Gastrocnemius medialis (tissue), 4 donors: ENCODE measurements at regions not wholly inside any gene's neighbourhood (a gene's known extent, or its start where the extent isn't known, plus 50 kb on each side); places are given as distances from the start of the nearest gene placed in this dataset.

ENCODE experiments used
- ATAC-seq, 2 donors: fragments of 150-250 bp; one replicate each; pipeline ENCODE4 v1.9.1; 2016
- DNase-seq, 2 donors: peaks; one replicate each; pipeline ENCODE4 v3.0.0-alpha.2; 2019
- H3K27ac ChIP-seq, 4 donors: fragments of 200-600 bp; sonication (generic); 1 replicate in 1 of 4; 2 replicates in 3 of 4; pipeline ENCODE4 v1.5.1; 2016 to 2018; ENCODE audit warnings: mild to moderate bottlenecking in 2 of 4, moderate library complexity in 1 of 4
- H3K27me3 ChIP-seq, 3 donors: fragments of 200-600 bp; sonication (generic) in 2 of 3; 1 replicate in 1 of 3; 2 replicates in 2 of 3; pipeline versions ENCODE4 v1.5.1 to v1.6.0; 2016 to 2019; ENCODE audit warnings: mild to moderate bottlenecking in 1 of 3, moderate library complexity in 1 of 3
- H3K36me3 ChIP-seq, 2 donors: fragments of 200-600 bp; sonication (generic) in 1 of 2; one replicate each; pipeline ENCODE4 v1.5.1; 2017 to 2018
- H3K4me1 ChIP-seq, 2 donors: fragments of 200-600 bp; sonication (generic) in 1 of 2; one replicate each; pipeline ENCODE4 v1.5.1; 2016 to 2017; ENCODE audit warnings: mild to moderate bottlenecking in 2 of 2
- H3K4me3 ChIP-seq, 4 donors: fragments of 200-600 bp; sonication (generic) in 3 of 4; 1 replicate in 1 of 4; 2 replicates in 3 of 4; pipeline ENCODE4 v1.5.1; 2016 to 2019; ENCODE audit warnings: mild to moderate bottlenecking in 2 of 4
- H3K9me3 ChIP-seq, 3 donors: fragments of 200-600 bp; sonication (generic) in 2 of 3; 1 replicate in 1 of 3; 2 replicates in 2 of 3; pipeline ENCODE4 v1.5.1; 2016 to 2019
- POLR2A ChIP-seq, 2 donors: fragments of 450-650 bp; IDR thresholded peaks; one replicate each; pipeline ENCODE4 v1.6.1; 2017; ENCODE audit warnings: antibody characterized with exemption in 2 of 2, mild to moderate bottlenecking in 2 of 2, moderate library complexity in 2 of 2
- in situ Hi-C, 4 donors: fragments of 200-750 bp; cut with MboI; loops; one replicate each; pipeline versions ENCODE4 v1.15.0 to v1.8.0; 2017; ENCODE audit warnings: low sequenced_read_pairs in 4 of 4
- intact Hi-C: fragments of 100-400 bp; cut with DNase I; formaldehyde crosslinking; loops from one replicate; pipeline ENCODE4 v1.15.1; 2023; ENCODE audit warnings: low total_unique reads
- TF ChIP-seq, protein P1 (sequence below), 5 experiments: fragments of 450-650 bp in 3 of 5; fragments of 200-600 bp in 2 of 5; sonication (generic) in 2 of 5; IDR thresholded peaks in 4 of 5; conservative IDR thresholded peaks in 1 of 5; 1 replicate in 4 of 5; 2 replicates in 1 of 5; pipeline ENCODE4 v1.5.1; 2016 to 2019; ENCODE audit warnings: antibody characterized with exemption in 5 of 5, mild to moderate bottlenecking in 3 of 5, moderate library complexity in 3 of 5

DNA sequence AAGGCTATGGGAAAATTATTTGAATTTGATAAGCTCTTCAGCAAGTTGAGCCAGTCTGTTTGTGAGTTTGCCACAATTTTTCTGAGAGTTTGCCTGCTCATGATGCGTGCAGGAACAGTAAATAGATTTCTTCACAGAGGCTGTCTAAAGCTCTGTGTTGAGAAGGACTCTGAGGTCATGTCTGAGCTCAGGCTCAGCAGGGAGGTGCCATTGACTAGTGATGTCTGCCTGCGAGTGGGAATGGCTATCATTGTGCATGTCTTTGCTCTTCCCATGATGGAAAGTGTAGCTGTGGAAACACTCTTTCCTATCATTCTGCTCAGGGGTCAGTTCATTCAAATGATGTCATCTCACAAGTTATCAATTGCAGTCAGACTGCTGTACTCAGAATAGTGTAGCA, 142.8 kb downstream of the RASEF start:
- no peaks in the 10 kb centered on the region for H3K4me1 ChIP-seq
- intact Hi-C loops = no loop called here
- in situ Hi-C loops = no loop called here
- DNase-seq = no peak
- no peak for TF ChIP-seq POLR2A (IDR thresholded peaks at IDR 0.05)
- TF ChIP-seq, protein P1, sequence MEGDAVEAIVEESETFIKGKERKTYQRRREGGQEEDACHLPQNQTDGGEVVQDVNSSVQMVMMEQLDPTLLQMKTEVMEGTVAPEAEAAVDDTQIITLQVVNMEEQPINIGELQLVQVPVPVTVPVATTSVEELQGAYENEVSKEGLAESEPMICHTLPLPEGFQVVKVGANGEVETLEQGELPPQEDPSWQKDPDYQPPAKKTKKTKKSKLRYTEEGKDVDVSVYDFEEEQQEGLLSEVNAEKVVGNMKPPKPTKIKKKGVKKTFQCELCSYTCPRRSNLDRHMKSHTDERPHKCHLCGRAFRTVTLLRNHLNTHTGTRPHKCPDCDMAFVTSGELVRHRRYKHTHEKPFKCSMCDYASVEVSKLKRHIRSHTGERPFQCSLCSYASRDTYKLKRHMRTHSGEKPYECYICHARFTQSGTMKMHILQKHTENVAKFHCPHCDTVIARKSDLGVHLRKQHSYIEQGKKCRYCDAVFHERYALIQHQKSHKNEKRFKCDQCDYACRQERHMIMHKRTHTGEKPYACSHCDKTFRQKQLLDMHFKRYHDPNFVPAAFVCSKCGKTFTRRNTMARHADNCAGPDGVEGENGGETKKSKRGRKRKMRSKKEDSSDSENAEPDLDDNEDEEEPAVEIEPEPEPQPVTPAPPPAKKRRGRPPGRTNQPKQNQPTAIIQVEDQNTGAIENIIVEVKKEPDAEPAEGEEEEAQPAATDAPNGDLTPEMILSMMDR (IDR thresholded peaks at IDR 0.05 in 4 of 5, conservative IDR thresholded peaks at IDR 0.05 in 1 of 5) = no peak
- no peaks in the 10 kb centered on the region for H3K27me3 ChIP-seq
- no peak overlapping the region for H3K27ac ChIP-seq
- H3K36me3 ChIP-seq = no peaks in the 10 kb centered on the region
- H3K4me3 ChIP-seq = no peak overlapping the region
- no peak for ATAC-seq
- no peaks in the 10 kb centered on the region for H3K9me3 ChIP-seq

DNA sequence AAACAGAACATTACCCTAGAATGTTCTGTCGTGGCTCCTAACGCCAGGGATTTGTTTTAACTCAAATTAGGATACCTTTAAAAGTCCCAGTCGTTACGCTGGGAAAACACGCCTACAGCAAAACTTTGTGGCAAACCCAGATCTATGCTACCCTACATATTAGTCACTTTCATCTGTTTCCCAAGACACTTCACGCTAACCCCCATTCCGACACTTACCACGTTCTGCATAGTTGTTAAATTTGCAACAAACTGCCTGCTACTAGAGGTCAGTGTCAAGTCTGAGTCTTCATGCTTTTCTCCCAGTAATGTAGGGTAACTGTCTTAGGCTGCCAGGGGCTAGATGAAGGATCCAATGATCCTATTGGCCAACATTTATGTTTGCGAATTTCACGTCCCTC, 140.3 kb downstream of the RASEF start:
- TF ChIP-seq, protein P1 (IDR thresholded peaks at IDR 0.05 in 4 of 5, conservative IDR thresholded peaks at IDR 0.05 in 1 of 5) = no peak
- no peak for TF ChIP-seq POLR2A (IDR thresholded peaks at IDR 0.05)
- DNase-seq = no peak
- Histone ChIP-seq H3K4me3 (no peak overlapping the region), H3K27ac (no peak overlapping the region), H3K9me3 (no peaks in the 10 kb centered on the region), H3K27me3 (no peaks in the 10 kb centered on the region), H3K36me3 (no peaks in the 10 kb centered on the region), H3K4me1 (no peaks in the 10 kb centered on the region)
- intact Hi-C loops (no loop called here), in situ Hi-C loops (no loop called here)
- no peak for ATAC-seq

DNA sequence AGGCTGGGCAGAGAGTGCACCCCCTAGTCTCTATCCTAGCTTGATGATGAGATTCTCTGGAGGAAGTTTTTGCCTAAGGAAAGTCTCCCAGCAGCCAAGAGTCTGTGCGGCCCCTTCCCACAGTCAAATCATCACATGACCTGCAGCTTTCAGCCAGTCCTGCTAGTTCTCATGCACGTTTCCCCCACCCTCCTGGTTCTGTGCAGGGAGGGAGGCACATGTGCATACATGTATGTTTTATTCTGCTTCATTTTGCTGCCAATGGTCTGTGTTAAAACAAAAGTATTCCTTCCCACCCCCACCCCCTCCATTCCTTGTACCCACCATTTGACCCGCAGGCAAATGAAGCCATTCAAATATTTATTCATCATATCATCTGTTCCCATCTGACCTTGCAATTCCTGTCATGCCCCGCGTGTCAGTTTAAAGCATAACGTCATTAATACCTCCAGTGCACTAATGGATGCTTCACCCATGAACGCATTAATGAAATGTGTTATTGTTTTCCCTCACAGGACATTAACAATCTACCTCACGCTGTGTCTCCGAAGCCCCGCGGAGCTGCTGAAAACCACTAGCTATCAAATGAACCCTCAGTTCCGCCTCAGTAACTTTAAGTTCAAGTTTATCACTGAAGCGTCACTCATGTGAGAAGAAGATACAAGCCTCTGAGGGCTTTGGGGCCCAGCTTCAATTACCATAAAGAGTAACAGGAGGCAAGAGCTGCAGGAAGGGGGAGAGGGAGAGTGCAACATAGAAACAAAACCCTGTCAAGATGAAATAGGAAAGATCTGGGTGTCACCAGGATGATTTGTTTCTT, 139.6 kb downstream of the RASEF start:
- Histone ChIP-seq H3K27me3 (no peaks in the 10 kb centered on the region), H3K9me3 (no peaks in the 10 kb centered on the region), H3K4me1 (no peaks in the 10 kb centered on the region), H3K4me3 (no peak overlapping the region), H3K27ac (no peak overlapping the region), H3K36me3 (no peaks in the 10 kb centered on the region)
- intact Hi-C loops (no loop called here), in situ Hi-C loops (no loop called here)
- ATAC-seq (no peak), DNase-seq (no peak)
- TF ChIP-seq, protein P1 (IDR thresholded peaks at IDR 0.05 in 4 of 5, conservative IDR thresholded peaks at IDR 0.05 in 1 of 5) = no peak
- no peak for TF ChIP-seq POLR2A (IDR thresholded peaks at IDR 0.05)

DNA sequence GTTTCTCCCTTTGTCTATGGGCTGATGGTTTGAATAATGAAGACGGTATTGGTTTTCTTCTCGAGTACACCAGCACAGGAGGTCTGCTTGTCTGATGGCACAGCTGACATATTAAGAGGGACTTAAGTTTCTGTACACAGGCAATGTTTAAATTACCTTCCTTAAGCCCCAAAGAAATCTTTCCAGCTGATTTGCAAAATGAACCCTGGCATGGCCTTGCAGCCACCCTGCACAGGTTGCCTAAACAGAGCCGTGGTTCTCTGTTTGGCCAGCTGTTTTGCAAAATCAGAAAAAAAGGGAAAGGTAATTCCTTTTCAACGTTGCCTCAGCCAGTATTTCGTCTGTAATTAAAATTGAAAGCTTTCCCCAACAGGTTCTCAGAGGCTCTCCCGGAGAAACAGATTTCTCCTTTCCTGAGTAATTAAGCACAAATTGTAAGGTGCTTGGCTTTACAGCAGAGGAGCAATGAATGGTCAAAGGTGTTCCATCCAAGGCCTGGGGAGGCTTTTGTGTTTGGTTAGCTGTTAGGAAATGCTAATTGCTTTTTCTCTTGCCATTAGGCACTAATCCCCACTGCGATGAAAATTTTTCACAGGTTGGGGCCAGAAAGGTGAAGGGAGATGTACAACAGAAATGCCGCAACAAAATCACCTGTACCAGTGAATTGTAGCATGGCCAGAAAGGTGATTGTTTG, 138.9 kb downstream of the RASEF start:
- intact Hi-C loops (no loop called here), in situ Hi-C loops (no loop called here)
- ATAC-seq (no peak), DNase-seq (no peak)
- Histone ChIP-seq H3K4me1 (no peaks in the 10 kb centered on the region), H3K27me3 (no peaks in the 10 kb centered on the region), H3K27ac (no peak overlapping the region), H3K9me3 (no peaks in the 10 kb centered on the region), H3K4me3 (no peak overlapping the region), H3K36me3 (no peaks in the 10 kb centered on the region)
- TF ChIP-seq POLR2A (IDR thresholded peaks at IDR 0.05) = no peak
- TF ChIP-seq, protein P1 (IDR thresholded peaks at IDR 0.05 in 4 of 5, conservative IDR thresholded peaks at IDR 0.05 in 1 of 5) = no peak
